ENCODE measurements at regions not wholly inside any gene's neighbourhood (a gene's known extent, or its start where the extent isn't known, plus 50 kb on each side); places are given as distances from the start of the nearest gene placed in this dataset.
"Not testable (repeated sequence)": the region's sequence is repeated elsewhere in the genome, so short reads cannot be mapped to it uniquely, and the experiment has no call there.

DNA sequence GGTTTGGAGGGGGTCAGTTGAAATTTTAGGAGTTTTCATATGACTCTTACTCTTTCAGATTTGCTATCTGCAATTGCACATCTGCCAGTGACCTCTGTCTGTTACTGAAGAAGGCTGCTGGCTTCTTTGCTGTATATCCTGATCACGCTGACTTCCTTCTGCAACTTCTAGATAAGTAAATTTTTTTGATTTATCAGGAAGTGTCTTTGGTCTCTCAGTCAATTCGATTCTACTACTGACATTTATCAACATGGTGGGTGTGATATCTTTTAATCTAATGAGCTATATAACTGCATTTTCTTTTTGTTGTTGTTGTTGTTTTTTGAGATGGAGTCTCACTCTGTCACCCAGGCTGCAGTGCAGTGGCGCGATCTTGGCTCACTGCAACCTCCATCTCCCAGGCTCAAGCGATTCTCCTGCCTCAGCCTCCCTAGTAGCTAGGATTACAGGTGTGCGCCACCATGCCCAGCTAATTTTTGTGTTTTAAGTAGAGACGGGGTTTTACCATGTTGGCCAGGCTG, 55.7 kb upstream of the HBS1L start:
- H3K9me3 Mint-ChIP-seq, H3K4me1 Mint-ChIP-seq, DNase-seq, H3K27ac Mint-ChIP-seq, H3K36me3 Mint-ChIP-seq, H3K4me3 Mint-ChIP-seq: not testable (repeated sequence)
- peaks cover 0 to 14% (median 0%) of the 10 kb centered on the region in 3 donors for H3K27me3 Mint-ChIP-seq (ENCODE audit: low read depth in 3 of 3)

DNA sequence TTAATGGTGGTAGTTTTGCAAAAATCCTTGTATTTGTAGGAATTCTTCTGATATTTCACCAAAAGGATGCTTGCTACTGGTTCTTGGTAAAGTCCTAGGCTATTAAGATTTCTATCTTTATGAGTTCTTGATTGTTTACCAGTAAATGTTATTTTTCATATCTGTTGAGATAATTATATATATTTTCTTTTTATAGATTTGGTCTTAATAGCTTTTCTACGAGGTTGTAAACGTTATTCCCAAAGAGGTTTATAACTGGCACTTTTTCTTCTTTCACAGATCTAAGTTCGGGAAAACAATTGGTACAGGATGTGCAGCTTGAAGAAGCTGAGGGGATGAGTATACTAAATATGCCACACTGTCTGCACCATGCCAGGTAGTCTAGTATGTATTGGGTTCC, 55.1 kb upstream of the HBS1L start:
- no peaks in the 10 kb centered on the region for H3K4me1 Mint-ChIP-seq
- no peak for DNase-seq
- no peaks in the 10 kb centered on the region for H3K36me3 Mint-ChIP-seq
- peaks cover 0 to 2% (median 0%) of the 10 kb centered on the region in 6 donors for H3K9me3 Mint-ChIP-seq
- no peak overlapping the region for H3K27ac Mint-ChIP-seq
- H3K4me3 Mint-ChIP-seq, result no peak overlapping the region
- H3K27me3 Mint-ChIP-seq (ENCODE audit: low read depth in 3 of 3), result peaks cover 0 to 16% (median 0%) of the 10 kb centered on the region in 3 donors

DNA sequence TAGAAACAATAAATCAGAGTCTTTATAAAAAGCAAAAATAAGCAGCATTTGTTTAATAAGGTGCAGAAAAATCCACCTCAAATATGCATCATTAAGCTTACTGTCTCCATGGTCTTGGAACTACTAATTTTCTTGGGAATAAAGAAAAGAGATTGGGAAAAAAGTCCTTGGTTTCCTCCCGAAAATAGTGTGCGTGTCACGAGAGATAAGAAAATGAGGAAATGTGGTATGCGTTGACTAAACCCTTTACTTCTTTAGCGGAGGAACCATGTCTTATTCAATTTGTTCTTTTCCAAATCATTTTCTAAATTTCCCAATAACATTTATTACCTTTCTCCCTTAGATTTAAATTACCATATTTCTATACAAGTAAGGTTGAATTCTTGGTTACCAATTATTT, 54.1 kb upstream of the HBS1L start:
- peaks cover 0 to 2% (median 0%) of the 10 kb centered on the region in 6 donors for H3K9me3 Mint-ChIP-seq
- peaks cover 0 to under 1% of the 10 kb centered on the region in 2 donors for H3K4me1 Mint-ChIP-seq
- no peak overlapping the region for H3K4me3 Mint-ChIP-seq
- no peaks in the 10 kb centered on the region for H3K36me3 Mint-ChIP-seq
- H3K27me3 Mint-ChIP-seq (ENCODE audit: low read depth in 3 of 3), result peaks cover 0 to 14% (median 0%) of the 10 kb centered on the region in 3 donors
- no peak overlapping the region for H3K27ac Mint-ChIP-seq
- DNase-seq, result no peak

DNA sequence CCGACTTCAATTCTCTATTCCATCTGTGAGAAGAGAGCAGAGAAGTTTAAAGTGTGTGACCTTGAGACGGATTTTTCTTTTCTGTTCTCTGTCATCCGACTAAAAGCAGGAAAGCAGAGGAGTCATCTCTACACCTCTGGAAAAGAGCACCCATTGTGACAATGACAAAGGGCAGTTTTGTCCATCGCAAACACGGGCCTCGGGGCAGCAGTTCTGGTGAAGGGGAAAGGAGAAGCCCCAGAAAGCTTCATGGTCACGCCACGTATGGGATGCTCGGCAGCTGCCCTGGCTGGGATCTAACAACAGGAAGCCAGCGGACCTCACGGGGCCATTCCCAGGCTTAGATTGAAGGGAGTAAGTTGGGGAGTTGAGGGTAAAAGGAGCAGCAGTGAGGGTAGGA, 52.0 kb upstream of the HBS1L start:
- peaks cover 0 to 7% (median 0%) of the 10 kb centered on the region in 3 donors for H3K27me3 Mint-ChIP-seq (ENCODE audit: low read depth in 3 of 3)
- peaks cover 6 to 9% of the 10 kb centered on the region in 2 donors for H3K4me1 Mint-ChIP-seq
- no peak overlapping the region for H3K27ac Mint-ChIP-seq
- H3K4me3 Mint-ChIP-seq, result no peak overlapping the region
- no peaks in the 10 kb centered on the region for H3K36me3 Mint-ChIP-seq
- H3K9me3 Mint-ChIP-seq, result peaks cover 0 to 2% (median 0%) of the 10 kb centered on the region in 6 donors
- no peak for DNase-seq

DNA sequence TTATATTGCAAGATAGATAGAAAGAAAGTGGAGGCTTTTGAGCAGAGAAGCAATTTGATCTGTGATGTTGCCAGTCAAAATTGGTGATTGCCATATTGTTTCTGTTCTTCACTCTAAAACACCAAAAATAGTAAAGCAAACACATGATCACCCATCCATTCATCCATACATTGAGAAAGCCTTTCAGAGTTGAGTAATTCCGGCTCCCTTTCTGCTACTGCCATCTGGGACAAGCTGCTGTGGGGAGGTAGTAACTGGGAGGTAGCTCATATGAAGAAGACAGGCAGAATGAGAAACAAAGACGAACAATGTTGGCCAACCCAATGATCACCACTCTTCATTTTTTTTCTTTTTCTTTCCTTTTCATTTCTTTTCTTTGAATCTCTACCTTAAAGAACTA, 51.1 kb upstream of the HBS1L start:
- Mint-ChIP-seq H3K9me3 (peaks cover 0 to 2% (median 0%) of the 10 kb centered on the region in 6 donors), H3K4me3 (no peak overlapping the region), H3K4me1 (peaks cover 6 to 9% of the 10 kb centered on the region in 2 donors), H3K27me3 (ENCODE audit: low read depth in 3 of 3) (peaks cover 0 to 7% (median 0%) of the 10 kb centered on the region in 3 donors), H3K36me3 (no peaks in the 10 kb centered on the region), H3K27ac (no peak overlapping the region)
- DNase-seq, result no peak

DNA sequence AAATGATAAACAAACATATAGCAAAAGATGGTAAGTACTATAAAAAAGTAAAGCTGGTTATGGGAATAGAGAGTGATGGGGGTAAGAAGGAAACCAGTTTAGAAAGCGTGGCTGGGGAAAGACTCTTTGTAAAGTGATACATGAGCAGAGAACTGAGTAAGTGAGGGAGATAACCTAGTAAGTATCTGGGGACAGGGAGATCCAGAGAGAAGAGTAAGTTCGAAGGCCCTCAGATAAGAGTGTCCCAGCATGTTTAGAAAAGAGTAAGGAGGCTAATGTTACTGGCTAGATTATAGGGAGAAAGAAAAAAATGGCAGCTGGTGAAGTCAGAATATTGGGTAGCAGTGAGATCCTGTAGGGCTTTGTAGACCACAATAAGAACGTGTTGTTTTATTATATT, 50.7 kb upstream of the HBS1L start:
- H3K27ac Mint-ChIP-seq, result no peak overlapping the region
- no peak overlapping the region for H3K4me3 Mint-ChIP-seq
- peaks cover 6 to 9% of the 10 kb centered on the region in 2 donors for H3K4me1 Mint-ChIP-seq
- no peak for DNase-seq
- H3K36me3 Mint-ChIP-seq, result no peaks in the 10 kb centered on the region
- peaks cover 0 to 2% (median 0%) of the 10 kb centered on the region in 6 donors for H3K9me3 Mint-ChIP-seq
- peaks cover 0 to 5% (median 0%) of the 10 kb centered on the region in 3 donors for H3K27me3 Mint-ChIP-seq (ENCODE audit: low read depth in 3 of 3)
